Activated B cell treated with CpG ODN at 0.5 μM for 24 hours (primary cell): ENCODE measurements at regions not wholly inside any gene's neighbourhood (a gene's known extent, or its start where the extent isn't known, plus 50 kb on each side); places are given as distances from the start of the nearest gene placed in this dataset.

Source experiments
- ATAC-seq: fragments of 200-7000 bp; cut with Tn5 transposase; one replicate; pipeline ENCODE4 v1.10.0; 2021; ENCODE audit warnings: low read depth, mild to moderate bottlenecking, moderate library complexity
- CTCF ChIA-PET: fragments of 350-600 bp; sonication (Branson Sonifier 250); formaldehyde crosslinking; loops from one replicate; lab custom pipeline; 2021; ENCODE audit warnings: antibody characterized with exemption; lab: Charles Lee
- POLR2A ChIA-PET: fragments of 350-600 bp; sonication (Branson Sonifier 250); formaldehyde crosslinking; loops from one replicate; lab custom pipeline; 2021; ENCODE audit warnings: antibody characterized with exemption; lab: Charles Lee
- DNase-seq: peaks from one replicate; pipeline ENCODE4 v3.0.0; 2022
- H3K27ac Mint-ChIP-seq: one replicate; pipeline ENCODE4 v1.8.0; 2020; ENCODE audit warnings: mixed read lengths
- H3K27me3 Mint-ChIP-seq: one replicate; pipeline ENCODE4 v1.8.0; 2021; ENCODE audit warnings: mixed read lengths
- H3K36me3 Mint-ChIP-seq: one replicate; pipeline ENCODE4 v1.8.0; 2021; ENCODE audit warnings: low read depth, mixed read lengths
- H3K4me1 Mint-ChIP-seq: one replicate; pipeline ENCODE4 v1.8.0; 2021; ENCODE audit warnings: mixed read lengths
- H3K4me3 Mint-ChIP-seq: one replicate; pipeline ENCODE4 v1.8.0; 2020; ENCODE audit warnings: mild to moderate bottlenecking, mixed read lengths
- H3K9me3 Mint-ChIP-seq: one replicate; pipeline ENCODE4 v1.8.0; 2020; ENCODE audit warnings: mixed read lengths
- CTCF ChIP-seq: fragments of 200-600 bp; IDR thresholded peaks from one replicate; pipeline ENCODE4 v1.8.0; 2022; ENCODE audit warnings: antibody characterized with exemption, mild to moderate bottlenecking
- intact Hi-C: fragments of 100-400 bp; cut with micrococcal nuclease; formaldehyde crosslinking; loops from one replicate; pipeline ENCODE4 v1.15.1; 2024

- Mint-ChIP-seq H3K27me3 (no peaks in the 10 kb centered on the region), H3K4me1 (no peaks in the 10 kb centered on the region), H3K4me3 (no peak overlapping the region), H3K9me3 (no peaks in the 10 kb centered on the region), H3K36me3 (no peaks in the 10 kb centered on the region), H3K27ac (no peak overlapping the region)
- intact Hi-C loops: no loop called here
- no peak for TF ChIP-seq CTCF
- ChIA-PET POLR2A (no interaction called here), CTCF (no interaction called here)
- no peak for DNase-seq
- ATAC-seq: no peak
Observed at GRCh38 chr9:103530934-103531333, 535.8 kb downstream of the CYLC2 start.

- H3K9me3 Mint-ChIP-seq: peaks cover 4% of the 10 kb centered on the region
- CTCF ChIA-PET: no interaction called here
- H3K27ac Mint-ChIP-seq: no peak overlapping the region
- no peaks in the 10 kb centered on the region for H3K36me3 Mint-ChIP-seq
- TF ChIP-seq CTCF: no peak
- H3K27me3 Mint-ChIP-seq: no peaks in the 10 kb centered on the region
- DNase-seq (no peak), ATAC-seq (no peak)
- intact Hi-C loops: no loop called here
- POLR2A ChIA-PET: no interaction called here
- no peaks in the 10 kb centered on the region for H3K4me1 Mint-ChIP-seq
- no peak overlapping the region for H3K4me3 Mint-ChIP-seq
Observed at GRCh38 chr9:103533318-103533717, 538.2 kb downstream of the CYLC2 start.

- Mint-ChIP-seq H3K36me3 (no peaks in the 10 kb centered on the region), H3K9me3 (peaks cover 7% of the 10 kb centered on the region), H3K27me3 (no peaks in the 10 kb centered on the region), H3K4me1 (no peaks in the 10 kb centered on the region), H3K4me3 (no peak overlapping the region), H3K27ac (no peak overlapping the region)
- no peak for DNase-seq
- no peak for TF ChIP-seq CTCF
- ChIA-PET CTCF (no interaction called here), POLR2A (no interaction called here)
- intact Hi-C loops: no loop called here
- no peak for ATAC-seq
Observed at GRCh38 chr9:103537426-103537825, 542.3 kb downstream of the CYLC2 start.

- H3K4me3 Mint-ChIP-seq: no peak overlapping the region
- intact Hi-C loops: no loop called here
- H3K9me3 Mint-ChIP-seq: no peaks in the 10 kb centered on the region
- no peaks in the 10 kb centered on the region for H3K4me1 Mint-ChIP-seq
- no peak overlapping the region for H3K27ac Mint-ChIP-seq
- DNase-seq (no peak), ATAC-seq (no peak)
- no peaks in the 10 kb centered on the region for H3K36me3 Mint-ChIP-seq
- CTCF ChIA-PET: no interaction called here
- POLR2A ChIA-PET: no interaction called here
- H3K27me3 Mint-ChIP-seq: no peaks in the 10 kb centered on the region
- TF ChIP-seq CTCF: no peak
Observed at GRCh38 chr9:103545260-103545659, 548.8 kb upstream of the SMC2 start.

- POLR2A ChIA-PET: no interaction called here
- Mint-ChIP-seq H3K27ac (no peak overlapping the region), H3K9me3 (no peaks in the 10 kb centered on the region), H3K4me3 (no peak overlapping the region), H3K27me3 (no peaks in the 10 kb centered on the region), H3K36me3 (no peaks in the 10 kb centered on the region), H3K4me1 (no peaks in the 10 kb centered on the region)
- CTCF ChIA-PET: no interaction called here
- intact Hi-C loops: no loop called here
- DNase-seq: no peak
- ATAC-seq: no peak
- TF ChIP-seq CTCF: no peak
Observed at GRCh38 chr9:103552712-103553111, 541.4 kb upstream of the SMC2 start.
